Stimulated activated naive B cell treated with anti-CD40 and anti-IgM and Interleukin-4, amounts not matched to agents 10 μg/mL and 1 μg/mL and 100 μg/mL, for 72 hours (primary cell): ENCODE measurements at regions not wholly inside any gene's neighbourhood (a gene's known extent, or its start where the extent isn't known, plus 50 kb on each side); places are given as distances from the start of the nearest gene placed in this dataset.
A peak's percentile ranks its signal among the peaks of the same experiment; 100 is the strongest.

Source experiments
- ATAC-seq, 2 donors: fragments of 150-1000 bp; cut with Tn5 transposase; replicated peaks; 2 replicates each; pipeline ENCODE4 v1.10.0; 2021; ENCODE audit warnings: moderate library complexity in 1 of 2
- DNase-seq: peaks from one replicate; pipeline ENCODE4 v3.0.0; 2021
- H3K27ac Mint-ChIP-seq: one replicate; pipeline ENCODE4 v1.8.0; 2022; ENCODE audit warnings: mild to moderate bottlenecking, mixed read lengths
- H3K27me3 Mint-ChIP-seq, 2 donors: one replicate each; pipeline ENCODE4 v1.8.0; 2022; ENCODE audit warnings: mixed read lengths in 2 of 2
- H3K36me3 Mint-ChIP-seq, 2 donors: one replicate each; pipeline ENCODE4 v1.8.0; 2022; ENCODE audit warnings: mixed read lengths in 2 of 2, mild to moderate bottlenecking in 1 of 2
- H3K4me1 Mint-ChIP-seq, 2 donors: one replicate each; pipeline ENCODE4 v1.8.0; 2022; ENCODE audit warnings: mixed read lengths in 2 of 2, mild to moderate bottlenecking in 1 of 2
- H3K4me3 Mint-ChIP-seq, 2 donors: one replicate each; pipeline ENCODE4 v1.8.0; 2022; ENCODE audit warnings: mild to moderate bottlenecking in 2 of 2, mixed read lengths in 2 of 2, moderate library complexity in 1 of 2
- H3K9me3 Mint-ChIP-seq, 2 donors: one replicate each; pipeline ENCODE4 v1.8.0; 2022; ENCODE audit warnings: mixed read lengths in 2 of 2, mild to moderate bottlenecking in 1 of 2

DNA sequence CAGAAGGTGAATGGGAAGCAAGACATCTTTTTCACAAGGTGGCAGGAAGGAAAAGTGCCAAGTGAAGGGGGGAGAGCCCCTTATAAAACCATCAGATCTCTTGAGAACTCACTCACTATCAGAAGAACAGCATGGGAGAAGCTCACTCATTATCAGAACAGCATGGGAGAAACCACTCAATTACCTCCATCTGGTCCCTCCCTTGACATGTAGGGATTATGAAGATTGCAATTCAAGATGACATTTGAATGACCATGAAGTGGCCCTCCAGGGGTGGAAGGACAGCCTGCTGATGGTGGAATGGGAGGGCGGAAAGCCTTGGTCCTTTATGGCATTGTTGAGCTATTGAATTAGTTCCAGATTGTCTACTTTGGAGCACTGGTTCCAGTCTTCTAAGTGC is 413.0 kb upstream of the MEX3C start:
- Mint-ChIP-seq H3K9me3 (no peaks in the 10 kb centered on the region), H3K36me3 (no peaks in the 10 kb centered on the region), H3K4me3 (no peak overlapping the region), H3K4me1 (no peaks in the 10 kb centered on the region), H3K27ac (no peak overlapping the region), H3K27me3 (peaks cover 4 to 6% of the 10 kb centered on the region in 2 donors)
- DNase-seq (no peak), ATAC-seq (no peak)

- no peaks in the 10 kb centered on the region for H3K4me1 Mint-ChIP-seq
- no peaks in the 10 kb centered on the region for H3K9me3 Mint-ChIP-seq
- no peak overlapping the region for H3K4me3 Mint-ChIP-seq
- no peaks in the 10 kb centered on the region for H3K36me3 Mint-ChIP-seq
- no peak for ATAC-seq
- H3K27ac Mint-ChIP-seq, result no peak overlapping the region
- DNase-seq, result no peak
- H3K27me3 Mint-ChIP-seq, result peaks cover 4 to 7% of the 10 kb centered on the region in 2 donors
Observed at GRCh38 chr18:51611326-51611725, 413.8 kb upstream of the MEX3C start.

GRCh38 chr18:51614033-51614432 is 416.6 kb upstream of the MEX3C start:
- H3K36me3 Mint-ChIP-seq, result no peaks in the 10 kb centered on the region
- no peak overlapping the region for H3K27ac Mint-ChIP-seq
- ATAC-seq (no peak), DNase-seq (no peak)
- H3K4me3 Mint-ChIP-seq, result no peak overlapping the region
- peaks cover 0 to 11% of the 10 kb centered on the region in 2 donors for H3K27me3 Mint-ChIP-seq
- no peaks in the 10 kb centered on the region for H3K4me1 Mint-ChIP-seq
- H3K9me3 Mint-ChIP-seq, result no peaks in the 10 kb centered on the region

GRCh38 chr18:51614967-51615571 is 417.6 kb upstream of the MEX3C start:
- Mint-ChIP-seq H3K27ac (no peak overlapping the region), H3K4me3 (no peak overlapping the region), H3K27me3 (peaks cover 6 to 16% of the 10 kb centered on the region in 2 donors), H3K4me1 (no peaks in the 10 kb centered on the region), H3K9me3 (peaks cover 0 to 4% of the 10 kb centered on the region in 2 donors), H3K36me3 (no peaks in the 10 kb centered on the region)
- ATAC-seq, result no peak
- no peak for DNase-seq

- Mint-ChIP-seq H3K27me3 (peaks cover 11 to 31% of the 10 kb centered on the region in 2 donors), H3K9me3 (peaks cover 0 to 5% of the 10 kb centered on the region in 2 donors), H3K4me1 (no peaks in the 10 kb centered on the region), H3K27ac (no peak overlapping the region), H3K36me3 (no peaks in the 10 kb centered on the region), H3K4me3 (no peak overlapping the region)
- no peak for ATAC-seq
- no peak for DNase-seq
Observed at GRCh38 chr18:51617167-51617566, 419.7 kb upstream of the MEX3C start.

GRCh38 chr18:51617572-51618260 is 420.2 kb upstream of the MEX3C start:
- ATAC-seq, result no peak

DNA sequence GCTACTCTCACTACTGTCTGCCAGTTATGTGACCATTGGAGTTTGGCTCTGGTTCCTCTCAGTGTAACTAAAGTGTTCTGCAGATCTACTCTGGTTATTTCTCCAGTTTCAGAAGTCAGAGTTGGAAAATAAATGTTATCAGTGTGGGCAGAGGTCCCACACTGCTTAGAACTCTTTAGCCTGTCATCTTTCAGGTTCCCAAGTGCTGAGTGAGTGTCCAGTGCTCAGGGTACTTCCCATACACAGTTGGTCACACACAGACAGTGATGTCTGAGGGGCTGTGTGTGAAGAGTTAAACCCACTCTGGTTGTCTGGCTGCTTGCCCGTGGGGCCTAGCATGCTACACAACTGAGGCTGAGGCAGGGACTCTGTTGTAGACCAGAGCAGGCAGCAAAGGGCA is 421.8 kb upstream of the MEX3C start:
- ATAC-seq (no peak), DNase-seq (no peak)
- H3K4me1 Mint-ChIP-seq, result no peaks in the 10 kb centered on the region
- H3K9me3 Mint-ChIP-seq, result peaks cover 0 to 5% of the 10 kb centered on the region in 2 donors
- no peak overlapping the region for H3K4me3 Mint-ChIP-seq
- H3K36me3 Mint-ChIP-seq, result no peaks in the 10 kb centered on the region
- H3K27me3 Mint-ChIP-seq, result peaks cover 21 to 46% of the 10 kb centered on the region in 2 donors
- H3K27ac Mint-ChIP-seq, result no peak overlapping the region

More at GRCh38 chr18:51617572-51618260, 420.2 kb upstream of the MEX3C start:
- no peak overlapping the region for H3K27ac Mint-ChIP-seq
- no peaks in the 10 kb centered on the region for H3K36me3 Mint-ChIP-seq
- no peak for DNase-seq
- H3K4me1 Mint-ChIP-seq, result no peaks in the 10 kb centered on the region
- peaks cover 11 to 37% of the 10 kb centered on the region in 2 donors for H3K27me3 Mint-ChIP-seq
- H3K9me3 Mint-ChIP-seq, result peaks cover 0 to 5% of the 10 kb centered on the region in 2 donors
- H3K4me3 Mint-ChIP-seq, result no peak overlapping the region

DNA sequence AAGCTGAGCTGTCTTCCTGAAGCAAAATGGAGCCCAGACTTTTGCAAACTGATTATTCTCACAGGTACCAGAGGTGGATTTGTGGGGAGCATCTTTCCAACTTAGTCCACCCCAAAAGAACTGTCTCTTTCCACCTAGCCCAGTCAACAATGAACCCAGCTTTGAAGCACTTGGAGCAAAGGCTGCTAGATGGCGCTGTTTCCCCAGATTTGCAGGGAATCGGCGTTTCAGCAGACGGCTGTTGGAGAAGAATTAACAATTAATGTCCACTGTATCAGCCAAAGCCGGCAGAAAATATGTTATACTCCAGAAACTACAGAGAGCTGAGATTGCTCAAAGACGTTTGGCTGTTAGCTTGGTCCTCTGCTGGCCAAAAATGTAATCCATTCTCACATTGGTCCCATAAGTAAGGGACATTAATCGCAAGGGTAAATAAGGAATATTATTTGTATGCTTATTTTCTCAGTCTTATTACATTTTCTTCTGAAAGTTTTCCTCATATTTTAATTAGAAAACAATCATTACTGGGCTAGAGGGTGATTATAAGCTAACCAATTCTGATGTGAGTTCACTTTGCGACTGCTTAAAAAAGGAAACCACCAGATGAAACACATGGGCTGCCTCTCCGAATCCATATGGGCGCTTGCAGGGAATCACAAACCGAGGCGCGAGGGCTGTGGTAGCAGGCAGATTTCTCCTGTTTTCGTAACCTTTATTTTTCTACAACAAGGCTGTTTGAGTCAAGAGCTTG is 423.8 kb upstream of the MEX3C start:
- H3K4me1 Mint-ChIP-seq, result no peaks in the 10 kb centered on the region
- peaks cover 24 to 56% of the 10 kb centered on the region in 2 donors for H3K27me3 Mint-ChIP-seq
- no peak overlapping the region for H3K27ac Mint-ChIP-seq
- no peak overlapping the region for H3K4me3 Mint-ChIP-seq
- DNase-seq, result no peak
- peaks cover 0 to 5% of the 10 kb centered on the region in 2 donors for H3K9me3 Mint-ChIP-seq
- peak in 1 of 2 donors; percentile 42 for ATAC-seq
- no peaks in the 10 kb centered on the region for H3K36me3 Mint-ChIP-seq

DNA sequence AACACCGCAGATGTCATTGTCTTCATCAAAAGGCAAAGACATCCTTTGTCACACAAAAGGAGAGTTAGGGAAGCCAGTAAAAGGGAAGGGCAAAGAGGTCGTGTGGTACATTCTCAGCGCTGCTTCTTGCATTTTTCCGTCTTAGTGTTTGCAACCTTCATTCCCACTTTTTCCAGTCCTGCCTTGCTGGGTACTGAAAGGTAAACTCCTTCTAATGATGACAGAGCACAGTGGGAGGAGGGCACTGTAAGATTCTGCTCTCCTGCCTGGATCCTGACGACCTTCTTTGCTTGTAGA is 424.3 kb upstream of the MEX3C start:
- ATAC-seq, result no peak
- Mint-ChIP-seq H3K9me3 (peaks cover 0 to 5% of the 10 kb centered on the region in 2 donors), H3K4me1 (no peaks in the 10 kb centered on the region), H3K27me3 (peaks cover 24 to 53% of the 10 kb centered on the region in 2 donors), H3K36me3 (no peaks in the 10 kb centered on the region), H3K4me3 (no peak overlapping the region), H3K27ac (no peak overlapping the region)
- DNase-seq, result no peak

DNA sequence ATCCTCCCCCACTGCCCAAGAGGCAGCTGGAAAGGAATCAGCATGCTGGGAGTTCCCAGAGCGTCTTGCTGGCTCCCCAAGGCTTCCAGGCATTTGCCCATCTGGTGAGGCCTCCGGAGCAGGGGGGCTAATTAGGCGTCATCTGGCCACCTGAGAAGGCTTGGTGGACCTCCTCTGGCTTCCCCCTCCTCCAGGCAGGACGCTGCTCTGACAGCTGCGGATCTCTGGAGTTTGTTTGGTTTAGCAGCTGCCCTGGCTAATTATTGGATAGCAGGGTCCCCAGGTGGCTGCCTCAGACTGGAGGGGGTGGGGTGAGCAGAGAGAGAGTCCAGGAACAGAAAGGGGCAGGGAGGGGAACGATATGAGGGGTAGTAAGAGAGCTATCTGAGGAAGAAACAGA is 425.2 kb upstream of the MEX3C start:
- peaks cover 24 to 53% of the 10 kb centered on the region in 2 donors for H3K27me3 Mint-ChIP-seq
- H3K4me1 Mint-ChIP-seq, result no peaks in the 10 kb centered on the region
- H3K9me3 Mint-ChIP-seq, result peaks cover 0 to 5% of the 10 kb centered on the region in 2 donors
- no peak overlapping the region for H3K27ac Mint-ChIP-seq
- H3K36me3 Mint-ChIP-seq, result no peaks in the 10 kb centered on the region
- H3K4me3 Mint-ChIP-seq, result no peak overlapping the region
- ATAC-seq (no peak), DNase-seq (no peak)

DNA sequence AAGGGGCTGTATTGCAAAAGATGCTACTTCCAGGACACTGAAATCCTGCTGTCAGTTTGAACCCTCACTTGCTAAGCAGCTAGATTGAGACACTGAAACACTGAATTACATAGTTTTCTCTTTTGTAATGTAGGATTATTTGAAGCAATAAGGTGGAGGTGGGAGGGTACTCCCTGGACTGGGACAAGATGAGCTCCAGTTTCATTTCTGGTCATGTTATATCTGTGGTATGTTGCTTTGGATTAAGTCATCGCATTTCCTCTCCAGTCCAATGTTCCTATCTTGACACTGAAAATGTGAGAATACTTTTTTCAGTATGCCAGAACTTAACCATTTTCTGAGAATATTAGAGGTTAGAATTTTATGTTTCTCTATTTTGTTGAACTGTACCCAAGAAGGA is 426.2 kb upstream of the MEX3C start:
- peaks cover 0 to 5% of the 10 kb centered on the region in 2 donors for H3K9me3 Mint-ChIP-seq
- H3K27me3 Mint-ChIP-seq, result peaks cover 24 to 53% of the 10 kb centered on the region in 2 donors
- DNase-seq (no peak), ATAC-seq (no peak)
- no peak overlapping the region for H3K27ac Mint-ChIP-seq
- no peaks in the 10 kb centered on the region for H3K36me3 Mint-ChIP-seq
- H3K4me3 Mint-ChIP-seq, result no peak overlapping the region
- H3K4me1 Mint-ChIP-seq, result no peaks in the 10 kb centered on the region

GRCh38 chr18:51630706-51631105 is 433.2 kb upstream of the MEX3C start:
- peaks cover 2 to 3% of the 10 kb centered on the region in 2 donors for H3K9me3 Mint-ChIP-seq
- no peak overlapping the region for H3K27ac Mint-ChIP-seq

GRCh38 chr18:51637881-51638280 is 440.4 kb upstream of the MEX3C start:
- Mint-ChIP-seq H3K4me1 (no peaks in the 10 kb centered on the region), H3K4me3 (no peak overlapping the region), H3K36me3 (no peaks in the 10 kb centered on the region), H3K27ac (no peak overlapping the region), H3K27me3 (peaks cover 0 to 17% of the 10 kb centered on the region in 2 donors), H3K9me3 (peaks cover 8 to 13% of the 10 kb centered on the region in 2 donors)
- DNase-seq, result no peak
- no peak for ATAC-seq

More at GRCh38 chr18:51630706-51631105, 433.2 kb upstream of the MEX3C start:
- no peaks in the 10 kb centered on the region for H3K4me1 Mint-ChIP-seq
- DNase-seq (no peak), ATAC-seq (no peak)
- no peaks in the 10 kb centered on the region for H3K36me3 Mint-ChIP-seq
- H3K4me3 Mint-ChIP-seq, result no peak overlapping the region
- H3K27me3 Mint-ChIP-seq, result peaks cover 3 to 7% of the 10 kb centered on the region in 2 donors

GRCh38 chr18:51639541-51639940 is 442.1 kb upstream of the MEX3C start:
- Mint-ChIP-seq H3K9me3 (peaks cover 5 to 13% of the 10 kb centered on the region in 2 donors), H3K36me3 (no peaks in the 10 kb centered on the region), H3K27ac (no peak overlapping the region), H3K27me3 (peaks cover 0 to 17% of the 10 kb centered on the region in 2 donors), H3K4me3 (no peak overlapping the region), H3K4me1 (no peaks in the 10 kb centered on the region)
- ATAC-seq (no peak), DNase-seq (no peak)

- DNase-seq (no peak), ATAC-seq (no peak)
- Mint-ChIP-seq H3K36me3 (no peaks in the 10 kb centered on the region), H3K9me3 (peaks cover 0 to 5% of the 10 kb centered on the region in 2 donors), H3K4me1 (no peaks in the 10 kb centered on the region), H3K4me3 (no peak overlapping the region), H3K27me3 (peaks cover 0 to 16% of the 10 kb centered on the region in 2 donors), H3K27ac (no peak overlapping the region)
Observed at GRCh38 chr18:51643483-51643882, 446.0 kb upstream of the MEX3C start.
